ENCODE measurements at regions not wholly inside any gene's neighbourhood (a gene's known extent, or its start where the extent isn't known, plus 50 kb on each side); places are given as distances from the start of the nearest gene placed in this dataset.
"Not testable (repeated sequence)": the region's sequence is repeated elsewhere in the genome, so short reads cannot be mapped to it uniquely, and the experiment has no call there.

GRCh38 chr12:34229033-34229432 is 206.7 kb downstream of the ALG10 start:
- not testable (repeated sequence) for DNase-seq

GRCh38 chr12:34233618-34234017 is 211.3 kb downstream of the ALG10 start:
- DNase-seq: no peak

- no peak for DNase-seq
These were observed 213.8 kb downstream of the ALG10 start for GRCh38 chr12:34236073-34236472.

- DNase-seq: no peak
These were observed 222.3 kb downstream of the ALG10 start for GRCh38 chr12:34244608-34245007.

- no peak for DNase-seq
These were observed 227.0 kb downstream of the ALG10 start for GRCh38 chr12:34249271-34249670.

- not testable (repeated sequence) for DNase-seq
These were observed 229.6 kb downstream of the ALG10 start for GRCh38 chr12:34251879-34252278.

GRCh38 chr12:34253674-34254073 is 231.4 kb downstream of the ALG10 start:
- no peak for DNase-seq

GRCh38 chr12:34257093-34257492 is 234.8 kb downstream of the ALG10 start:
- no peak for DNase-seq

- DNase-seq: not testable (repeated sequence)
These were observed 239.8 kb downstream of the ALG10 start for GRCh38 chr12:34262140-34262539.

GRCh38 chr12:34264110-34264509 is 241.8 kb downstream of the ALG10 start:
- no peak for DNase-seq

- not testable (repeated sequence) for DNase-seq
These were observed 251.4 kb downstream of the ALG10 start for GRCh38 chr12:34273703-34274102.

GRCh38 chr12:34275129-34275528 is 252.8 kb downstream of the ALG10 start:
- DNase-seq: no peak

- DNase-seq: no peak
These were observed 264.2 kb downstream of the ALG10 start for GRCh38 chr12:34286483-34286882.

- no peak for DNase-seq
These were observed 264.6 kb downstream of the ALG10 start for GRCh38 chr12:34286934-34287333.

- no peak for DNase-seq
These were observed 265.1 kb downstream of the ALG10 start for GRCh38 chr12:34287437-34287836.

- DNase-seq: no peak
These were observed 266.0 kb downstream of the ALG10 start for GRCh38 chr12:34287986-34288962.

GRCh38 chr12:34288963-34289345 is 266.7 kb downstream of the ALG10 start:
- DNase-seq: no peak

- DNase-seq: no peak
These were observed 267.4 kb downstream of the ALG10 start for GRCh38 chr12:34289431-34290380.

GRCh38 chr12:34290381-34290995 is 268.2 kb downstream of the ALG10 start:
- DNase-seq: no peak

- no peak for DNase-seq
These were observed 268.7 kb downstream of the ALG10 start for GRCh38 chr12:34291001-34291400.

- no peak for DNase-seq
These were observed 269.2 kb downstream of the ALG10 start for GRCh38 chr12:34291426-34291901.

GRCh38 chr12:34292736-34293625 is 270.7 kb downstream of the ALG10 start:
- no peak for DNase-seq

Measured in T1000 (cell line).